Gastroesophageal sphincter (tissue), 4 donors: ENCODE measurements at regions not wholly inside any gene's neighbourhood (a gene's known extent, or its start where the extent isn't known, plus 50 kb on each side); places are given as distances from the start of the nearest gene placed in this dataset.

Experiments
- ATAC-seq: fragments of 150-250 bp; one replicate; pipeline ENCODE4 v1.9.1; 2016; ENCODE audit warnings: mild to moderate bottlenecking, moderate library complexity
- H3K27ac ChIP-seq, 4 donors: fragments of 200-600 bp; sonication (generic) in 3 of 4; 1 replicate in 3 of 4; 2 replicates in 1 of 4; pipeline ENCODE4 v1.5.1; 2016 to 2019
- H3K27me3 ChIP-seq: fragments of 200-600 bp; sonication (generic); one replicate; pipeline ENCODE4 v1.5.1; 2019
- H3K36me3 ChIP-seq, 2 donors: fragments of 200-600 bp; sonication (generic); one replicate each; pipeline ENCODE4 v1.5.1; 2019; ENCODE audit warnings: control low read depth in 1 of 2
- H3K4me1 ChIP-seq, 3 donors: fragments of 200-600 bp; sonication (generic); 1 replicate in 2 of 3; 2 replicates in 1 of 3; pipeline ENCODE4 v1.5.1; 2016 to 2019; ENCODE audit warnings: control low read depth in 2 of 3
- H3K4me3 ChIP-seq, 2 donors: fragments of 200-600 bp; sonication (generic); one replicate each; pipeline ENCODE4 v1.5.1; 2019; ENCODE audit warnings: mild to moderate bottlenecking in 1 of 2, moderate library complexity in 1 of 2
- H3K9me3 ChIP-seq, 3 donors: fragments of 200-600 bp; sonication (generic); one replicate each; pipeline ENCODE4 v1.5.1; 2017 to 2019; ENCODE audit warnings: control low read depth in 2 of 3
- EP300 ChIP-seq: sonication (generic); formaldehyde crosslinking; IDR thresholded peaks from one replicate; pipeline ENCODE4 v1.6.1; 2017; ENCODE audit warnings: antibody characterized with exemption, mild to moderate bottlenecking
- POLR2A ChIP-seq, 2 donors: fragments of 450-650 bp; IDR thresholded peaks; one replicate each; pipeline ENCODE4 v1.6.1; 2017; ENCODE audit warnings: antibody characterized with exemption in 2 of 2, mild to moderate bottlenecking in 2 of 2, moderate library complexity in 1 of 2
- POLR2AphosphoS5 ChIP-seq: sonication (generic); formaldehyde crosslinking; IDR thresholded peaks from one replicate; pipeline ENCODE4 v1.6.1; 2017; ENCODE audit warnings: antibody characterized with exemption
- WGBS, 2 donors: methylation state at CpG; one replicate each; pipeline ENCODE4 v1.1.5; 2018; ENCODE audit warnings: low coverage in 1 of 2; 5-methylcytosine and 5-hydroxymethylcytosine counted together
- TF ChIP-seq, protein P1 (sequence below), 4 experiments: fragments of 200-600 bp in 2 of 4; fragments of 450-650 bp in 2 of 4; sonication (generic) in 1 of 4; IDR thresholded peaks; one replicate each; pipeline ENCODE4 v1.5.1; 2017 to 2019; ENCODE audit warnings: antibody characterized with exemption in 4 of 4, mild to moderate bottlenecking in 2 of 4, moderate library complexity in 2 of 4

DNA sequence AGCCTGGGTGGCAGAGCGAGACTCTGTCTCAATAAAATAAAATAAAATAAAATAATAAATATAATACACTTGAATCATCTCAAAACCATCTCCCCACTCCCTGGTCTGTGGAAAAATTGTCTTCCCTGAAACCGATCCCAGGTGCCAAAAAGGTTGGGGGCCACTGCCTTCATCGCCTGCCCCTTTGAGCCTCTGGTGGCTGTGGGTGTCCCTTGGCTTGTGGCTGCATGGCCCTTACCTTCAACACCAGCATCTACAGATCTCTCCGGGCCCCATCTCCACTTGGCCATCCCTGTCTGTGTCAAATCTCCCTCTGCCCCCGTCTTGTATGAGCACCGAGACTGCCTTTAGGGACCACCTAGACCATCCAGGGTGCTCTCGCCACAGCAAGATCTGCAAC, 177.3 kb downstream of the SEC14L1 start:
- Histone ChIP-seq H3K36me3 (no peaks in the 10 kb centered on the region), H3K4me3 (no peak overlapping the region), H3K27ac (peak overlapping the region in 3 of 4 donors; percentile 92 to 95 (median 93)), H3K9me3 (no peaks in the 10 kb centered on the region), H3K27me3 (no peaks in the 10 kb centered on the region), H3K4me1 (peaks cover 0 to 75% (median 38%) of the 10 kb centered on the region in 3 donors)
- TF ChIP-seq EP300 = no peak
- TF ChIP-seq, protein P1, sequence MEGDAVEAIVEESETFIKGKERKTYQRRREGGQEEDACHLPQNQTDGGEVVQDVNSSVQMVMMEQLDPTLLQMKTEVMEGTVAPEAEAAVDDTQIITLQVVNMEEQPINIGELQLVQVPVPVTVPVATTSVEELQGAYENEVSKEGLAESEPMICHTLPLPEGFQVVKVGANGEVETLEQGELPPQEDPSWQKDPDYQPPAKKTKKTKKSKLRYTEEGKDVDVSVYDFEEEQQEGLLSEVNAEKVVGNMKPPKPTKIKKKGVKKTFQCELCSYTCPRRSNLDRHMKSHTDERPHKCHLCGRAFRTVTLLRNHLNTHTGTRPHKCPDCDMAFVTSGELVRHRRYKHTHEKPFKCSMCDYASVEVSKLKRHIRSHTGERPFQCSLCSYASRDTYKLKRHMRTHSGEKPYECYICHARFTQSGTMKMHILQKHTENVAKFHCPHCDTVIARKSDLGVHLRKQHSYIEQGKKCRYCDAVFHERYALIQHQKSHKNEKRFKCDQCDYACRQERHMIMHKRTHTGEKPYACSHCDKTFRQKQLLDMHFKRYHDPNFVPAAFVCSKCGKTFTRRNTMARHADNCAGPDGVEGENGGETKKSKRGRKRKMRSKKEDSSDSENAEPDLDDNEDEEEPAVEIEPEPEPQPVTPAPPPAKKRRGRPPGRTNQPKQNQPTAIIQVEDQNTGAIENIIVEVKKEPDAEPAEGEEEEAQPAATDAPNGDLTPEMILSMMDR (IDR thresholded peaks at IDR 0.05) = no peak
- no peak for TF ChIP-seq POLR2A (IDR thresholded peaks at IDR 0.05)
- no peak for TF ChIP-seq POLR2AphosphoS5
- WGBS, 2 donors = 90 to 100% methylated on average over 1 to 5 of the region's 7 CpGs
- no peak for ATAC-seq

DNA sequence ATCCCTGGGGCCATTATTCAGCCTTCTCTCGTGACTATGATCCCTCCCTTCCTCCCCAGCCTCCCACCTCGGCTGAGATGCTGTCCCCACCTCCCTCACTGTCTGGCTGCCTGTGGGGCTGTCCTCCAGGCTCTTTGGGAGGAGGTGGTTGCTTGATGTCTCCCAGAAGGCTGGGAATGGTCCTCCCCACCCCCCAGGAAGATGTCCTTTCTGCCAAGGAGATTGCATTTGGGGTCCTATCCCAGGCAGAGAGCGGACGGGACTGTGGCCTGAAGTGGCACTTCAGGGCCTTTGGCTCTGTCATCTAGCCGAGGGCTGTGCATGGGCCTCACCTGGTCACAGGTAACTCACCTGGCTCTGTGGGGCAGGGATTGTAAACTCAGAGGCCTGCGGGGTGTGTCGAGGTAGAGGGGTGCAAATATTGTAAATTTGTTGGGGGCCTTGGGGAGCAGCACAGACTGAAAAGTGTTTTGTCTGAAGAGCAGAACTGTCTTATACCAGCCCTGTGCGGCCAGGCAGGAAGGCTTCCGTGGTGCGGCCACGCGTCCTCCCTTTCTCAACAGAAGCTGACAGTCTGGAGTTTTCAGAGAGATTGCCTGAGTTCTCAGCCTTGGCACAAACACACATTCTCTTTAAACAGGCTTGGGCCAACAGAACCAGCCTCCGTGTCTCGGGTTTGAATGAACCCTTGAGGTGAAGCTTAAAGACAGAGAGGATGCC, 177.9 kb downstream of the SEC14L1 start:
- peak overlapping the region; percentile 80 to 95 (median 92) for H3K27ac ChIP-seq
- no peaks in the 10 kb centered on the region for H3K9me3 ChIP-seq
- peak overlapping the region in 1 of 2 donors; percentile 55 for H3K4me3 ChIP-seq
- peaks cover 0 to 75% (median 37%) of the 10 kb centered on the region in 3 donors for H3K4me1 ChIP-seq
- WGBS, 2 donors = 31 to 60% methylated on average over 1 to 5 of the region's 14 CpGs
- H3K36me3 ChIP-seq = no peaks in the 10 kb centered on the region
- TF ChIP-seq POLR2AphosphoS5 (no peak), EP300 (no peak), POLR2A (IDR thresholded peaks at IDR 0.05) (no peak)
- TF ChIP-seq, protein P1 (IDR thresholded peaks at IDR 0.05) = no peak
- no peaks in the 10 kb centered on the region for H3K27me3 ChIP-seq
- no peak for ATAC-seq

DNA sequence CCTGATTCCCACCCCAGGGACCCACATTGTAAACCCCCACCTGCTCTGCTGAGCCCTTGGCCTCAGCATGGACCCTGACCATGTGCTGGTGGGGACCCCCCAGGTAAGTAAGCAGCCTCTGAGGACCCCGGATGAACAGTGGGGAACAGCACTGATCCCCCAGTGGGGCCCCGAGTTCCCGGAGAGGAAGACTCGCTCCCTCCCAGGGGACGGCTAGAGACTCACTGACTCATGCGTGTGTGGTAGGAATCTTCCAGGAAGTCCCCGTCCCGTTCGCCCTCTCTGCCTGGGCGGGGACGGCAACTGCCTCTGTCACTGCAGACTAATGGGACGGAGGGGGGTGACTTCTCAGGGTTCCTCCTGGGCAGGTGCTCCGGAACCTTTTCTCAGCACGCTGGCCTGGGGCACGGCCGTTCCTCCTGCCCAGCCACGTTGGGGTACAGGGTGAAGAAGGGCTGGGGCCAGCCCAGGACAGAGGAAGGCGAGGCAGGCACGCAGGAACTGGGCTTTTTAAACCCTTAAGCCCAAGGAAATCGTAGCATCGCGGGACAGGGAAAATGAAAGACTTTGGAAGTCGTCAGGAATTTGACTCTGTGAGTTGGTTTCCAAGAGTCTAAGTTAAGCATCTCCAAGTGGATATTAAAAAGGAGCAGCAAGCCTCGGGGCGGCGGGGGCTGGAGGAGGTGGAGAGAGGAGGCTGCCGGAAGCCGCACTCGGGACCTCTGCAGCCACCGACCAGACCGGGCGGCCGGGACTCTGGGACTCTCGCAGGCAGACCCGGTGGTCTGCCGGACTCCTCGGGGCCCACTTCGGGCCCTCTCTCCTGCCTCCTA, 178.7 kb downstream of the SEC14L1 start:
- peak; percentile 75 for ATAC-seq
- Histone ChIP-seq H3K36me3 (no peaks in the 10 kb centered on the region), H3K4me3 (peak overlapping the region; percentile 44 to 55), H3K9me3 (no peaks in the 10 kb centered on the region), H3K4me1 (peaks cover 3 to 78% (median 44%) of the 10 kb centered on the region in 3 donors), H3K27ac (peak overlapping the region; percentile 80 to 95 (median 92)), H3K27me3 (no peaks in the 10 kb centered on the region)
- WGBS, 2 donors = 9 to 10% methylated on average over 4 to 21 of the region's 38 CpGs
- TF ChIP-seq EP300 (no peak), POLR2A (IDR thresholded peaks at IDR 0.05) (peak; percentile 61 to 62), POLR2AphosphoS5 (peak; percentile 98)
- TF ChIP-seq, protein P1 (IDR thresholded peaks at IDR 0.05) = no peak

DNA sequence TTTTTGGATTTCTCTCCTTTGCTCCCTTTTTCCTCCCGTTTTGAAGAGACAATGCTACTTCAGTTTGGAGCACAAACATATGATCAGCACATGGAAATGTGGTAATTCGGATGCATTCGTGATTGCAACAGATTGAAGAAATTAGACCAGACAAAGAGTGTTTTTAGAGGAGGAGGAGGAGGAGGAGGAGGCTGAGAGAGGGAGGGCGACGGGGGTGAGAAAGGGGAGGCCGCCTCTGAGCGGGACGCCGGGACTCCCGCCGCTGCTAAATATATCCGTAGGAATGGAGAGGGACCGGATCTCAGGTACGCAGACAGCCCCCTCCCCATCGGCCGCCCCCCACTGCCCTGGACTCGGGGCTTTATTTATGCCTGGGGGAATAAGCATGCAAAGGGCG, 179.3 kb downstream of the SEC14L1 start:
- Histone ChIP-seq H3K4me3 (peak overlapping the region; percentile 44 to 55), H3K36me3 (no peaks in the 10 kb centered on the region), H3K9me3 (no peaks in the 10 kb centered on the region), H3K27me3 (no peaks in the 10 kb centered on the region), H3K27ac (peak overlapping the region; percentile 80 to 95 (median 92)), H3K4me1 (peaks cover 3 to 85% (median 44%) of the 10 kb centered on the region in 3 donors)
- ATAC-seq = peak; percentile 24
- TF ChIP-seq EP300 (no peak), POLR2AphosphoS5 (peak; percentile 71)
- TF ChIP-seq, protein P1 (IDR thresholded peaks at IDR 0.05) = no peak
- 9 to 30% methylated on average over 10 to 17 of the region's 18 CpGs for WGBS, 2 donors
